Urinary bladder (tissue), 3 donors: ENCODE measurements at regions not wholly inside any gene's neighbourhood (a gene's known extent, or its start where the extent isn't known, plus 50 kb on each side); places are given as distances from the start of the nearest gene placed in this dataset.

ENCODE experiments used
- DNase-seq: peaks from one replicate; pipeline ENCODE4 v3.0.0-alpha.2; 2015; ENCODE audit errors: extremely low spot score
- H3K27ac ChIP-seq: one replicate; pipeline ENCODE4 v1.5.1; 2013; ENCODE audit warnings: low read depth, mild to moderate bottlenecking, moderate library complexity
- H3K36me3 ChIP-seq: one replicate; pipeline ENCODE4 v1.6.1; 2013; ENCODE audit warnings: mild to moderate bottlenecking, moderate library complexity; ENCODE audit not compliant: insufficient read depth
- H3K4me1 ChIP-seq: one replicate; pipeline ENCODE4 v1.6.1; 2013; ENCODE audit warnings: mild to moderate bottlenecking, moderate library complexity; ENCODE audit not compliant: insufficient read depth
- H3K4me3 ChIP-seq: one replicate; pipeline ENCODE4 v1.5.1; 2013; ENCODE audit warnings: low read depth, low read length
- WGBS: extraction: QIAGEN DNeasy Blood & Tissue Kit; methylation state at CpG from one replicate; pipeline ENCODE4 v1.1.7; 2013; 5-methylcytosine and 5-hydroxymethylcytosine counted together
- donor health status: healthy with polysubstance abuse.
- donor health status: healthy.

DNA sequence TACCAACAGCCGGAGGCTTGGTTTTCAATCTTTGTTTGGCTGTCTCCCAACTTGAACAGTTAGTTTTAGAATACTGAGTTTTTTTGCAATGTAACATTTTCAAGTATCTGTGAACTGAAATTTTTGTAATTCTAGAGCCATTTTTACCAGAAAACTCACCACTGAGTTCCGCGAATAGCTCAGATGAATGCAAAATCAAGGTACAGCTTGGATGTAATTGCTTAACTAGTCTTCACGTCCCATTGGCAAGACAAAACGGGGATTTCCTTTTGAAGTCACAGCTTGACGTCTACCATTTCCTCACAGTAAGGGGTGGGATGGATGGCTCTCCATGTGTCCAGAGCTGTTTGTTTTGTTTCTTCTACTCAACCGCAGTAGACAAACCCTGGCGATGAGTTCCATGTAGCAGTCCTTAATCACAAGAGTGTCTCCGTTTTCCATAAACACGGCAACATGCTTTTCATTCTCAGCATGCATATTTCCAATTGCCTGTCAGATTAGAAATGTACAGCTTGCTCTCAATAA lies 55.8 kb upstream of the FGFR2 start:
- no peak for DNase-seq
- Histone ChIP-seq H3K36me3 (no peaks in the 10 kb centered on the region), H3K4me3 (no peak overlapping the region), H3K27ac (no peak overlapping the region), H3K4me1 (no peaks in the 10 kb centered on the region)
- 80% methylated on average over 10 of the region's 10 CpGs for WGBS

DNA sequence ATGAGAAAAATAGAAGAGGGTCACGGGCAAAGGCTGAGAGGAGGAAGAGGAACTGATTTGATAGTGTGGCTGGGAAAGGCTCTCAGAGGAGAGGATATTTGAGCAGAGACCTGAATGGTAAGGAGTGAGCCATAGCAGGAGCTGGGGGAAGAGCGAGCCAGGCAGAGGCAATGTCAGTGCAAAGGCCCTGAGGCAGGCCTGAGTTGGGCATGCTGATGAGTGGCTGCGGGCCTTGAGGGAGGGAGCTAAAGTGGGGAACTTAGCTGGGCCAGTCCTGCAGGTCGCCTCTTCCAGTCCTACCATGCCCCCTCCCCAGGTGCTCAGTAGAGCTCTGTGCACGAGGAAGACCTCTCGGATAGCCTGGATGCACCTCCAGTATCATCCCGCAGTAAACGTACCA lies 55.4 kb upstream of the FGFR2 start:
- DNase-seq: no peak
- 95% methylated on average over 8 of the region's 8 CpGs for WGBS
- Histone ChIP-seq H3K4me1 (no peaks in the 10 kb centered on the region), H3K27ac (no peak overlapping the region), H3K36me3 (no peaks in the 10 kb centered on the region), H3K4me3 (no peak overlapping the region)

DNA sequence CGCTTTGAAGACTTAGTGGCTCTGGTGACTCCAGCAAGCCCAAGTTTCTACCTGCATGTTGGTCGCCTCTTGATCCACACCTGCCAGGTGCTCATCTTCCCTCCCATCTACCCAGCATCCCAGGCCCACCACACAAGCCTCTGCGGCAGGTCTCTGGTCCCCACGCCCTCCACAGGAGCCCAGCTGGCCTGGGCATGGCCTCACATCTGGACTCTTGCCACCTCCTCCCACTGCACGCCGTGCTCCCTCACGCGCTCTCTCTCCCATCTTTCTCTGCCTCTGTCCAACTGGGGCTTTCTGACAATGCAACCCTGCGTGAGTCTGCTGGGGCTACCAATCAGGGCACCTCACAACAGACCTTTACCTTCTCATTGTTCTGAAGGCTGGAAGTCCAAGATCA lies 50.2 kb upstream of the FGFR2 start:
- Histone ChIP-seq H3K4me3 (no peak overlapping the region), H3K36me3 (no peaks in the 10 kb centered on the region), H3K27ac (no peak overlapping the region), H3K4me1 (no peaks in the 10 kb centered on the region)
- whole genome bisulfite sequencing: 90% methylated on average over 9 of the region's 9 CpGs
- DNase-seq: no peak

DNA sequence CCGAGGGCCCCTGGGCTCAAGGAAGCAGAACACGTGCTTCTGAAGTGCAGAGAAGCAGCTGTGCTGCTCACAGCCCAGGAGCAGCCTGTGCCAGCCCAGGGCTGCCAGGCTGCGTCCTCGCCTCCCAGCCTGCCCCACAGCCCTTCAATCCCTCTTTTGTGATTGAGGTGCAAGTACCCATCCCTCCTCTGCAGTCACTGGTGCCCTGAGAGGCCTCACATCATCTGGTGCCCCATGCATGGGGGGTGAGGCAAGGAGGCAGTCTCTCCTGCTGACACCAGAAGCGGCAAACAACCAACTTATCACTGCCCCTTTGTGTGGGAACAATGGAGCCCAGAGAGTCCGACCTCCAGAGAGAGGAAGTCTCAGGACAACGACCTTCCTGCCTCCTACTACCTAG lies 49.8 kb upstream of the FGFR2 start:
- H3K4me1 ChIP-seq: no peaks in the 10 kb centered on the region
- DNase-seq: no peak
- H3K4me3 ChIP-seq: no peak overlapping the region
- no peak overlapping the region for H3K27ac ChIP-seq
- no peaks in the 10 kb centered on the region for H3K36me3 ChIP-seq
- WGBS: 59% methylated on average over 7 of the region's 7 CpGs
